ENCODE measurements at regions not wholly inside any gene's neighbourhood (a gene's known extent, or its start where the extent isn't known, plus 50 kb on each side); places are given as distances from the start of the nearest gene placed in this dataset.
"Not testable (repeated sequence)": the region's sequence is repeated elsewhere in the genome, so short reads cannot be mapped to it uniquely, and the experiment has no call there.

GRCh38 chr7:119886007-119886406 lies 387.0 kb upstream of the KCND2 start:
- 82% methylated on average over 3 of the region's 3 CpGs for WGBS
- Histone ChIP-seq H3K4me3 (no peak overlapping the region), H3K9me3 (no peaks in the 10 kb centered on the region), H3K27ac (no peak overlapping the region), H3K27me3 (no peaks in the 10 kb centered on the region), H3K36me3 (no peaks in the 10 kb centered on the region), H3K4me1 (no peaks in the 10 kb centered on the region)
- DNase-seq (ENCODE audit: low spot score in 2 of 2): no peak
- TF ChIP-seq POLR2AphosphoS5 (IDR thresholded peaks at IDR 0.05) (no peak), POLR2A (IDR thresholded peaks at IDR 0.05) (no peak), CTCF (IDR thresholded peaks at IDR 0.05) (no peak), EP300 (IDR thresholded peaks at IDR 0.05) (no peak)

- 87% methylated on average over 3 of the region's 3 CpGs for WGBS
- not testable (repeated sequence) for H3K4me3 ChIP-seq; H3K9me3 ChIP-seq; H3K27ac ChIP-seq; H3K36me3 ChIP-seq; H3K27me3 ChIP-seq; DNase-seq (ENCODE audit: low spot score in 2 of 2); H3K4me1 ChIP-seq
Observed at GRCh38 chr7:119886525-119886924, 386.4 kb upstream of the KCND2 start.

GRCh38 chr7:119888251-119888650 lies 384.7 kb upstream of the KCND2 start:
- TF ChIP-seq CTCF (IDR thresholded peaks at IDR 0.05): no peak
- no peak for TF ChIP-seq POLR2AphosphoS5 (IDR thresholded peaks at IDR 0.05)
- no peak for TF ChIP-seq EP300 (IDR thresholded peaks at IDR 0.05)
- TF ChIP-seq POLR2A (IDR thresholded peaks at IDR 0.05): no peak
- WGBS: 78% methylated on average over 1 of the region's 1 CpG
- Histone ChIP-seq H3K27ac (no peak overlapping the region), H3K36me3 (no peaks in the 10 kb centered on the region), H3K4me1 (no peaks in the 10 kb centered on the region), H3K27me3 (no peaks in the 10 kb centered on the region), H3K4me3 (no peak overlapping the region), H3K9me3 (no peaks in the 10 kb centered on the region)
- no peak for DNase-seq (ENCODE audit: low spot score in 2 of 2)

GRCh38 chr7:119890631-119891030 lies 382.3 kb upstream of the KCND2 start:
- no peak overlapping the region for H3K4me3 ChIP-seq
- H3K27me3 ChIP-seq: no peaks in the 10 kb centered on the region
- no peaks in the 10 kb centered on the region for H3K9me3 ChIP-seq
- H3K36me3 ChIP-seq: no peaks in the 10 kb centered on the region
- no peak overlapping the region for H3K27ac ChIP-seq
- 91% methylated on average over 12 of the region's 12 CpGs for WGBS
- no peak for TF ChIP-seq POLR2AphosphoS5 (IDR thresholded peaks at IDR 0.05)
- no peaks in the 10 kb centered on the region for H3K4me1 ChIP-seq
- no peak for DNase-seq (ENCODE audit: low spot score in 2 of 2)

- Histone ChIP-seq H3K4me3 (no peak overlapping the region), H3K9me3 (no peaks in the 10 kb centered on the region), H3K27ac (no peak overlapping the region), H3K4me1 (no peaks in the 10 kb centered on the region), H3K36me3 (no peaks in the 10 kb centered on the region), H3K27me3 (no peaks in the 10 kb centered on the region)
- no peak for DNase-seq (ENCODE audit: low spot score in 2 of 2)
- TF ChIP-seq POLR2AphosphoS5 (IDR thresholded peaks at IDR 0.05) (no peak), CTCF (IDR thresholded peaks at IDR 0.05) (no peak), EP300 (IDR thresholded peaks at IDR 0.05) (no peak), POLR2A (IDR thresholded peaks at IDR 0.05) (no peak)
- 89% methylated on average over 1 of the region's 1 CpG for WGBS
Observed at GRCh38 chr7:119895320-119895719, 377.7 kb upstream of the KCND2 start.

GRCh38 chr7:119896386-119896785 lies 376.6 kb upstream of the KCND2 start:
- no peaks in the 10 kb centered on the region for H3K9me3 ChIP-seq
- H3K27me3 ChIP-seq: no peaks in the 10 kb centered on the region
- no peaks in the 10 kb centered on the region for H3K36me3 ChIP-seq
- H3K4me3 ChIP-seq: no peak overlapping the region
- DNase-seq (ENCODE audit: low spot score in 2 of 2): no peak
- H3K4me1 ChIP-seq: no peaks in the 10 kb centered on the region
- no peak overlapping the region for H3K27ac ChIP-seq
- TF ChIP-seq EP300 (IDR thresholded peaks at IDR 0.05) (no peak), POLR2AphosphoS5 (IDR thresholded peaks at IDR 0.05) (no peak), CTCF (IDR thresholded peaks at IDR 0.05) (no peak), POLR2A (IDR thresholded peaks at IDR 0.05) (no peak)
